HG02973 (cell line): ENCODE measurements at regions not wholly inside any gene's neighbourhood (a gene's known extent, or its start where the extent isn't known, plus 50 kb on each side); places are given as distances from the start of the nearest gene placed in this dataset.

ENCODE experiments used
- ATAC-seq: cut with Tn5 transposase; IDR thresholded peaks from one replicate; pipeline ENCODE4 v1.9.1; 2021; ENCODE audit warnings: moderate library complexity; ENCODE audit not compliant: unreplicated experiment

DNA sequence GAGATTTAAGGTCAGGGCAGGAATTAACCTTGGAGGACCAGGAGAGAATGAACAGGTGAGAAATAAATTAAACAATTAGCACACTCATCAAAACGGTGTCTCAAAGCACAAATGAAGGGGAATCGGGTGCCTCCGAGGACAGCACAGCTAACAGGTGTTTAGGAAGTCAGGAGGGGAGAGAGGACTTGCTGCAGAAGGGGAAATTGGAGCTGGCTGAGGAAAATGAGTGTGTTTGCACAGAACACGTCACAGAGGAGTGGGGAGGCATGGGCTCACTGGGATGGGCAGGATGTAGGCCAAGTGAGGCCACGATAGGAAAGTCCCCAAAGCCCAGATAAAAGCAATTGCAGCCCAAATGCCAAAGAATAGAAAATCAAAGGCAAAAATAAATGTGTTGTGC, 121.7 kb downstream of the ZNF664 start:
- no peak for ATAC-seq

- ATAC-seq: no peak
Measured at GRCh38 chr12:124096109-124096508, 123.1 kb downstream of the ZNF664 start.

DNA sequence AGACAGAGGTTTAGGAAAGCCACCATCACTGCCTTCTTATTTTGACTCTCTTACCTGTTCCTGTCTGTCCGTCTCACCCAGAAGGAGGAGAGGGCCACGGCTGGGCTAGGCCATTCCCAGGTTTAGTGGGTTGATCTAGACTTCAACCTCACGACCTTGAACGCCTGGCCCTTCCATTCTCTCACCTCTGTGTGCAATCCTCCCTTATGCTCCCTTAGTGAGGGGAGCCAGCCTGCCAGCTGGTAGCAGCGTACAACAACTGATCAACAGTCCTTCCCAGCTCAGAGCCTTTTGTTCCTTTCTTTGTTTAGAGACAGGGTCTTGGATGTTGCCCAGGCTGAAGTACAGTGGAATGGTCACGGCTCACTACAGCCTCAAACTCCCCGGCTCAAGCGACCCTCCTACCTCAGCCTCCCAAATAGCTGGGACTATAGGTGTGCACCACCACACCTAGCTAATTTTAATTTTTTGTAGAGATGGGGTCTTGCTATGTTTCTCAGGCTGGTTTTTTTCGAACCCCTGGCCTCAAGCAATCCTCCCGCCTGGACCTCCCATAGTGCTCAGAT, 123.9 kb downstream of the ZNF664 start:
- no peak for ATAC-seq

DNA sequence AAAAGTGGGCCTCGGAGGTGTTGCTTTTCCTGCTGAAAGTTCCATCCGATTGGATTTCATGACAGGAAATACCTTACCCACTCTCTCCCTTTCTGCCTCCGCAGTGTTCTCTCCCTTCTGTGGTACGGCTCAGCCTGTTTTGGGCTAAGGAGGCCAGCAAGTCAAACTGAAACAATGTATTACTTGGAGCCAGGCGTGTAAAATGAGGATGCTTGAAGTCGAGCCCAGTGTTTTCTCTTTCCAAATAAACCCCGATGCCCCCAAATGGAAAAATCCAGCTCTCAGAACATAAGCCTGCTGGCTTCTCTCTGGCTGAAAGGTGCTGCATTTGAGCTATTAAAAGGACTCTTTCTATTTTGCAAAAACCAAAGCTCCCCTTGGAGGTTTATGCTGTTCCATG, 124.7 kb downstream of the ZNF664 start:
- no peak for ATAC-seq

GRCh38 chr12:124098101-124098757, 125.2 kb downstream of the ZNF664 start:
- ATAC-seq: no peak

- ATAC-seq: no peak
Measured at GRCh38 chr12:124098887-124099286, 125.9 kb downstream of the ZNF664 start.

- no peak for ATAC-seq
Measured at GRCh38 chr12:124099661-124100060, 126.6 kb downstream of the ZNF664 start.

DNA sequence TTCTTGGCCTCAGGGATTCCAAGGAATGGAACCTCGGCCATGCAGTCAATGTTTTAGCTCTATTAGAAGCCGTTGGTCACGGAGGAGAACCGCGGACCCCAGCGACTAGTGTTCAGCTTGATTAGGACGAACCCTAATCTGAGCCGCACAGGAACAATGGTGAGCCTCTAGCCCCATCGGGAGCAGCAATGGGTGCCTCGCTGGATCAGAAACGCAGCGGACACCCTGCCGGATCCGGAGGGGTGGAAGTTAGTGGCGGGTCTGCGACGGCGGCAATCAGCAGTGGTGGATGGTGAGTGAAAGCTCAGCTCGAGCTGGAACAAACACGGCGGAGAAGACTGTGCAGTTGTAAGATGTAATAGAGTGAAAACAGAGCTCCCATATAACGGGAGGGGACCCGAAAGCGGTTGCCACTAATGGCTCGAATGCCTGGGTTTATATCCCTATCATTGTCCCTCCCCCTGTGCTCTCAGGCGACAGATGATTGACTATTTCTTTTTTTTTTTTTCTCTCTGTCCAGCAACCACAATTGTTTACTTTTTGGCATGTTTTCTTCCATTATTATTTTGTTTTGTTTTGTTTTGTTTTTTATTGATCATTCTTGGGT, 127.7 kb downstream of the ZNF664 start:
- no peak for ATAC-seq

DNA sequence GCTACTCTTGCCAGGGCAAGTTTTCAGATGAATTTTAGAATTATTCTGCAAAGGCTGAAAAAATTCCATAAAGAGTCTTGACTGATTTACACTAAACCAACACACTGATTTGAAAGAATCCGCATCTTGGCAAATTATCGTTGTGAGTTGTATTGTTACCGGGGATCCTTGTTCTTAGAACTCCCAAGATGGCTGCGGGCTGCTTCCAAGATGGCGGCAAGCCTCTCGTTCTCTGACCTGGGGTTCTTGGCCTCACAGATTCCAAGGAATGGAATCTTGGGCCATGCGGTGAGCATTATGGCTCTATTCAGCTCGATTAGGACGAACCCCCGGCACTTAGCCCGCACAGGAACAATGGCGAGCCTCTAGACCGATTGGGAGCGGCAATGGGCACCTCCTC, 132.5 kb downstream of the ZNF664 start:
- ATAC-seq: no peak

GRCh38 chr12:124107351-124107750, 134.3 kb downstream of the ZNF664 start:
- ATAC-seq: no peak

GRCh38 chr12:124109760-124110159, 136.7 kb downstream of the ZNF664 start:
- no peak for ATAC-seq

DNA sequence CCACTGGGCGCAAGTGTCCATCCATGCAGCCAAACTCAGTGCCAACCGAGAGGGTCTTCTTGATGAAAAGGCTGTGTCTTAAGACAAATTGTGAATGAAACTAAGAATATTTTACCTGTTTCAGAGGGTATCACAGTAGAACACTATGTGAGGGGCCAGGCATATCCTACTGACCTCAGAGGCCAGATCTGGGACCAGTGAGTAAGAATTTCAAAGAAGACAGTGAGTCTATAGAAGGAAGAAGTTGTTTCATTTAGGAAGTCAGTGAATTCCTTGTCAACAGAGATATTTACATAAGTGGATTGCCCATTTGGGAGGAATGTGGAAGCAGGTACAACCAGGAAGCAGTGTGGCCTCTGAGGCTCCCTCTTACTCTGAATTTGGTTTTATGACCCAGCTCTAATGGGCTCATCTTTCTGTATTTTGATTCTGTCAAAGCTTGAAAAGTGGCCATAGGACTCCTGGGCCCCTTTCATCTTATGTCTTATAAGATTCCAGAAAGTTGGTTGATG, 137.4 kb downstream of the ZNF664 start:
- no peak for ATAC-seq

DNA sequence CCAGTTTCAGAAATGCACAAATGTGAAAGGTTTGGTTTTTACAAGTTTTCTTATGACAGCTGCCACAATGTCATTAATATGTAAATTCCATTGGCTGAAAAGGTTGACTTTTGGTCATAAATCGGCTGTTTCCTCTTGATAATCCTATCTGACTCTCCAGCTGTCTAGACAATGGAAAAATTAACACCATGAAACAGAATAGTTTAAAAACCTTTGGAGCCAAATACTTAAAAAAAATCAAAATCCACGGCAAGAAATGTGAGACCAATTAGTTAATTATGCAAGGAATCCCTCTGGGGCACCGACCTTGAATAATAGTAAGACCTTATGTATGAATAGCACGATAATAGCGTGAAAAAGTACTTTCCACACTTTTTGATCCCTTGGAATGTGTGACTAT, 138.0 kb downstream of the ZNF664 start:
- ATAC-seq: no peak

GRCh38 chr12:124114316-124114715, 141.3 kb downstream of the ZNF664 start:
- no peak for ATAC-seq

GRCh38 chr12:124115496-124115895, 142.5 kb downstream of the ZNF664 start:
- ATAC-seq: no peak

- no peak for ATAC-seq
Measured at GRCh38 chr12:124115976-124116690, 143.1 kb downstream of the ZNF664 start.

DNA sequence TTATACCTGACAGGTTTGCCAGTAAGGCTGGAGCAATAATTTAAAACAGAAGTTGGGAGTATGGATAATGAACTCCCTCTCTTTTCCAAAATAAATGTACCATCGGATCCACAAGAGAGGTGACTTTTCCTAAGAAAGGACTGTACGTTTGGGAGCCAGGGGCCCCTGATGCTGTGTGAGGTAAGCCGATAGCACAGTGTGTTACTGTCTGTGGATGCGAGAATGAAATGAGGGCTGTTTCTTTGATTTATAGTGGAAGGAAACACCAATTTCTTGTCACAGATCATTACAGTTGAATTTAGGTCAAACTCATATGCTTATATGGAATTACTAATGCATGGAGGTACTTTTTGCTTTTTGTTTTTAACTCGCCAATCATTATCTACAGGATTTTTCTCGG, 147.7 kb downstream of the ZNF664 start:
- ATAC-seq: no peak

GRCh38 chr12:124122722-124123121, 149.7 kb downstream of the ZNF664 start:
- ATAC-seq: no peak

- ATAC-seq: no peak
Measured at GRCh38 chr12:124123296-124124000, 150.4 kb downstream of the ZNF664 start.

- ATAC-seq: peak; percentile 82
Measured at GRCh38 chr12:124125203-124125871, 152.3 kb downstream of the ZNF664 start.
